Tibial artery (tissue), 4 donors: ENCODE measurements at regions not wholly inside any gene's neighbourhood (a gene's known extent, or its start where the extent isn't known, plus 50 kb on each side); places are given as distances from the start of the nearest gene placed in this dataset.
A peak's percentile ranks its signal among the peaks of the same experiment; 100 is the strongest.

ENCODE experiments used
- DNase-seq, 2 donors: peaks; one replicate each; pipeline ENCODE4 v3.0.0-alpha.2; 2019
- H3K27ac ChIP-seq, 2 donors: fragments of 200-600 bp; sonication (generic) in 1 of 2; 1 replicate in 1 of 2; 2 replicates in 1 of 2; pipeline ENCODE4 v1.5.1; 2018 to 2019; ENCODE audit warnings: mild to moderate bottlenecking in 1 of 2
- H3K27me3 ChIP-seq, 2 donors: fragments of 200-600 bp; sonication (generic) in 1 of 2; one replicate each; pipeline versions ENCODE4 v1.5.1 to v1.6.0; 2016 to 2019
- H3K36me3 ChIP-seq, 3 donors: fragments of 200-600 bp; sonication (generic) in 2 of 3; one replicate each; pipeline ENCODE4 v1.5.1; 2016 to 2019; ENCODE audit warnings: mild to moderate bottlenecking in 2 of 3
- H3K4me1 ChIP-seq, 4 donors: fragments of 200-600 bp; sonication (generic) in 2 of 4; 1 replicate in 3 of 4; 2 replicates in 1 of 4; pipeline ENCODE4 v1.5.1; 2016 to 2019
- H3K4me3 ChIP-seq, 2 donors: fragments of 200-600 bp; sonication (generic) in 1 of 2; 1 replicate in 1 of 2; 2 replicates in 1 of 2; pipeline ENCODE4 v1.5.1; 2018 to 2019; ENCODE audit warnings: mild to moderate bottlenecking in 2 of 2
- H3K9me3 ChIP-seq, 3 donors: fragments of 200-600 bp; sonication (generic) in 1 of 3; one replicate each; pipeline ENCODE4 v1.5.1; 2016 to 2019
- CTCF ChIP-seq, 2 experiments: fragments of 200-600 bp in 1 of 2; fragments of 450-650 bp in 1 of 2; IDR thresholded peaks; one replicate each; pipeline ENCODE4 v1.5.1; 2017 to 2019; ENCODE audit warnings: antibody characterized with exemption in 2 of 2, mild to moderate bottlenecking in 1 of 2, moderate library complexity in 1 of 2
- intact Hi-C: fragments of 100-400 bp; cut with DNase I; formaldehyde crosslinking; loops from one replicate; pipeline ENCODE4 v1.15.0; 2023; ENCODE audit warnings: low total_unique reads

GRCh38 chr10:31095677-31096560, 64.3 kb upstream of the ZNF438 start:
- Histone ChIP-seq H3K4me1 (peaks cover 0 to 10% (median 0%) of the 10 kb centered on the region in 4 donors), H3K36me3 (no peaks in the 10 kb centered on the region), H3K27me3 (no peaks in the 10 kb centered on the region), H3K27ac (no peak overlapping the region), H3K4me3 (no peak overlapping the region), H3K9me3 (no peaks in the 10 kb centered on the region)
- intact Hi-C loops: no loop called here
- TF ChIP-seq CTCF (IDR thresholded peaks at IDR 0.05): no peak
- DNase-seq: no peak

- H3K36me3 ChIP-seq: no peaks in the 10 kb centered on the region
- H3K27ac ChIP-seq: peak overlapping the region in 1 of 2 donors; percentile 20
- intact Hi-C loops: no loop called here
- H3K27me3 ChIP-seq: no peaks in the 10 kb centered on the region
- DNase-seq: no peak
- H3K4me1 ChIP-seq: peaks cover 0 to 14% (median 2%) of the 10 kb centered on the region in 4 donors
- H3K9me3 ChIP-seq: no peaks in the 10 kb centered on the region
- no peak for TF ChIP-seq CTCF (IDR thresholded peaks at IDR 0.05)
- no peak overlapping the region for H3K4me3 ChIP-seq
Observed at GRCh38 chr10:31098046-31098445, 66.4 kb upstream of the ZNF438 start.

- no peak for TF ChIP-seq CTCF (IDR thresholded peaks at IDR 0.05)
- Histone ChIP-seq H3K27ac (no peak overlapping the region), H3K4me3 (no peak overlapping the region), H3K36me3 (no peaks in the 10 kb centered on the region), H3K9me3 (no peaks in the 10 kb centered on the region), H3K4me1 (peaks cover 0 to 14% (median 2%) of the 10 kb centered on the region in 4 donors), H3K27me3 (no peaks in the 10 kb centered on the region)
- intact Hi-C loops: no loop called here
- DNase-seq: no peak
Observed at GRCh38 chr10:31099094-31099493, 67.4 kb upstream of the ZNF438 start.

- DNase-seq: no peak
- Histone ChIP-seq H3K36me3 (no peaks in the 10 kb centered on the region), H3K27me3 (no peaks in the 10 kb centered on the region), H3K4me1 (peaks cover 0 to 14% (median 2%) of the 10 kb centered on the region in 4 donors), H3K4me3 (no peak overlapping the region), H3K27ac (no peak overlapping the region), H3K9me3 (no peaks in the 10 kb centered on the region)
- intact Hi-C loops: no loop called here
- TF ChIP-seq CTCF (IDR thresholded peaks at IDR 0.05): no peak
Observed at GRCh38 chr10:31099664-31100063, 68.0 kb upstream of the ZNF438 start.

GRCh38 chr10:31100115-31100601, 68.5 kb upstream of the ZNF438 start:
- Histone ChIP-seq H3K4me1 (peaks cover 0 to 14% (median 2%) of the 10 kb centered on the region in 4 donors), H3K9me3 (no peaks in the 10 kb centered on the region), H3K27ac (no peak overlapping the region), H3K27me3 (no peaks in the 10 kb centered on the region), H3K36me3 (no peaks in the 10 kb centered on the region), H3K4me3 (no peak overlapping the region)
- no peak for TF ChIP-seq CTCF (IDR thresholded peaks at IDR 0.05)
- DNase-seq: no peak
- intact Hi-C loops: no loop called here
